WERI-Rb-1 (cell line): ENCODE measurements at regions not wholly inside any gene's neighbourhood (a gene's known extent, or its start where the extent isn't known, plus 50 kb on each side); places are given as distances from the start of the nearest gene placed in this dataset.

Experiments
- DNase-seq: peaks from one replicate; pipeline ENCODE4 v3.0.0-alpha.2; 2020
- H3K27ac ChIP-seq: fragments of 250-450 bp; sonication (Bioruptor Pico); 2 replicates; pipeline ENCODE4 v1.5.1; 2020; ENCODE audit warnings: mild to moderate bottlenecking, moderate library complexity
- H3K27me3 ChIP-seq: fragments of 250-450 bp; sonication (Bioruptor Pico); 2 replicates; pipeline ENCODE4 v1.5.1; 2021; ENCODE audit warnings: mild to moderate bottlenecking, low read depth, moderate library complexity; ENCODE audit not compliant: insufficient read depth, severe bottlenecking
- H3K36me3 ChIP-seq: fragments of 250-450 bp; sonication (Bioruptor Pico); 2 replicates; pipeline ENCODE4 v1.5.1; 2020; ENCODE audit warnings: mild to moderate bottlenecking, moderate library complexity
- H3K4me3 ChIP-seq: 2 replicates; pipeline ENCODE4 v1.5.1; 2011; ENCODE audit warnings: low read depth, mild to moderate bottlenecking, control low read depth, low read length
- H3K9me3 ChIP-seq: fragments of 250-450 bp; sonication (Bioruptor Pico); 2 replicates; pipeline ENCODE4 v1.5.1; 2021; ENCODE audit warnings: mild to moderate bottlenecking, moderate library complexity; ENCODE audit not compliant: severe bottlenecking
- CTCF ChIP-seq: IDR thresholded peaks from 2 replicates; pipeline ENCODE4 v1.5.1; 2011; ENCODE audit warnings: low read depth, mild to moderate bottlenecking, control low read depth, inconsistent platforms, low read length

- H3K27ac ChIP-seq: no peak overlapping the region
- H3K4me3 ChIP-seq: no peak overlapping the region
- no peaks in the 10 kb centered on the region for H3K36me3 ChIP-seq
- H3K27me3 ChIP-seq: no peaks in the 10 kb centered on the region
- TF ChIP-seq CTCF: no peak
- no peak for DNase-seq
- no peaks in the 10 kb centered on the region for H3K9me3 ChIP-seq
Observed at GRCh38 chr3:25940935-25941334, 151.0 kb downstream of the OXSM start.

- no peaks in the 10 kb centered on the region for H3K27me3 ChIP-seq
- H3K36me3 ChIP-seq: no peaks in the 10 kb centered on the region
- no peaks in the 10 kb centered on the region for H3K9me3 ChIP-seq
- no peak overlapping the region for H3K4me3 ChIP-seq
- no peak overlapping the region for H3K27ac ChIP-seq
- TF ChIP-seq CTCF: no peak
- no peak for DNase-seq
Observed at GRCh38 chr3:25944329-25944728, 154.4 kb downstream of the OXSM start.

GRCh38 chr3:25945366-25945765 lies 155.5 kb downstream of the OXSM start:
- no peaks in the 10 kb centered on the region for H3K9me3 ChIP-seq
- H3K27ac ChIP-seq: no peak overlapping the region
- H3K4me3 ChIP-seq: no peak overlapping the region
- no peaks in the 10 kb centered on the region for H3K36me3 ChIP-seq
- TF ChIP-seq CTCF: no peak
- no peaks in the 10 kb centered on the region for H3K27me3 ChIP-seq
- no peak for DNase-seq

GRCh38 chr3:25945836-25946235 lies 155.9 kb downstream of the OXSM start:
- Histone ChIP-seq H3K27me3 (no peaks in the 10 kb centered on the region), H3K9me3 (no peaks in the 10 kb centered on the region), H3K4me3 (no peak overlapping the region), H3K36me3 (no peaks in the 10 kb centered on the region), H3K27ac (no peak overlapping the region)
- DNase-seq: no peak
- no peak for TF ChIP-seq CTCF

GRCh38 chr3:25952133-25952532 lies 162.2 kb downstream of the OXSM start:
- TF ChIP-seq CTCF: no peak
- DNase-seq: no peak
- no peaks in the 10 kb centered on the region for H3K36me3 ChIP-seq
- H3K27ac ChIP-seq: no peak overlapping the region
- H3K27me3 ChIP-seq: no peaks in the 10 kb centered on the region
- no peak overlapping the region for H3K4me3 ChIP-seq
- H3K9me3 ChIP-seq: no peaks in the 10 kb centered on the region

GRCh38 chr3:25957026-25957425 lies 167.1 kb downstream of the OXSM start:
- no peak for TF ChIP-seq CTCF
- no peak overlapping the region for H3K27ac ChIP-seq
- no peak overlapping the region for H3K4me3 ChIP-seq
- DNase-seq: no peak
- no peaks in the 10 kb centered on the region for H3K9me3 ChIP-seq
- no peaks in the 10 kb centered on the region for H3K36me3 ChIP-seq
- H3K27me3 ChIP-seq: no peaks in the 10 kb centered on the region
